ENCODE measurements at regions not wholly inside any gene's neighbourhood (a gene's known extent, or its start where the extent isn't known, plus 50 kb on each side); places are given as distances from the start of the nearest gene placed in this dataset.

- DNase-seq = no peak
Observed at GRCh38 chr14:36245223-36245622, 68.7 kb upstream of the PTCSC3 start.

- DNase-seq = no peak
Observed at GRCh38 chr14:36243183-36243582, 66.7 kb upstream of the PTCSC3 start.

- DNase-seq = no peak
Observed at GRCh38 chr14:36241183-36241582, 64.7 kb upstream of the PTCSC3 start.

GRCh38 chr14:36238666-36239363 lies 62.3 kb upstream of the PTCSC3 start:
- DNase-seq = peak; percentile 12

- DNase-seq = no peak
Observed at GRCh38 chr14:36233217-36233616, 56.7 kb upstream of the PTCSC3 start.

- no peak for DNase-seq
Observed at GRCh38 chr14:36229262-36229661, 52.7 kb upstream of the PTCSC3 start.

- DNase-seq = no peak
Observed at GRCh38 chr14:36227802-36228201, 51.3 kb upstream of the PTCSC3 start.

- DNase-seq = no peak
Observed at GRCh38 chr14:36227344-36227743, 50.8 kb upstream of the PTCSC3 start.
